GM12892 (cell line): ENCODE measurements at regions not wholly inside any gene's neighbourhood (a gene's known extent, or its start where the extent isn't known, plus 50 kb on each side); places are given as distances from the start of the nearest gene placed in this dataset.

ENCODE experiments used
- POLR2A ChIP-seq: IDR thresholded peaks from 2 replicates; pipeline ENCODE4 v1.6.1; 2011; ENCODE audit warnings: low read depth, low read length, control low read depth
- POLR2AphosphoS5 ChIP-seq: IDR thresholded peaks from 2 replicates; pipeline ENCODE4 v1.6.1; 2011; ENCODE audit warnings: low read depth, low read length, control low read depth
- TAF1 ChIP-seq: IDR thresholded peaks from 2 replicates; pipeline ENCODE4 v1.6.1; 2011; ENCODE audit warnings: low read depth, mild to moderate bottlenecking, control low read depth, low read length, borderline replicate concordance

DNA sequence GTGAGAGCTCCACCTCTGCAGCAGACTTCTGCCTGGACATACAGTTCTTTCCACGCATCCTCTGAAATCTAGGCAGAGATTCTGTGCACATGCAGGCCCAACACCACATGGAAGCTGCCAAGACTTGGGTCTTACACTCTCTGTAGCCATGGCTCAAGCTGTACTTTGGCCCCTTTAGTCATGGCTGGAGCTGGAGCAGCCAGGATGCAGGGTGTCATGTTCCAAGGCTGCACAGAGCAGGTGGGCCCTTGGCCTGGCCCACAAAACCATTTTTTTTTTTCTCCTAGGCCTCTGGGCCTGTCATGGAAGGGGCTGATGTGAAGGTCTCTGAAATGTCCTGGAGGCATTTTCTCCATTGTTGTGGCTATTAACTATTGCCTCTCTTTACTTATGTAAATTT lies 990.5 kb upstream of the ADGRL3 start:
- TF ChIP-seq TAF1 (no peak), POLR2AphosphoS5 (no peak), POLR2A (no peak)
